ENCODE measurements at regions not wholly inside any gene's neighbourhood (a gene's known extent, or its start where the extent isn't known, plus 50 kb on each side); places are given as distances from the start of the nearest gene placed in this dataset.
"Not testable (repeated sequence)": the region's sequence is repeated elsewhere in the genome, so short reads cannot be mapped to it uniquely, and the experiment has no call there.

DNA sequence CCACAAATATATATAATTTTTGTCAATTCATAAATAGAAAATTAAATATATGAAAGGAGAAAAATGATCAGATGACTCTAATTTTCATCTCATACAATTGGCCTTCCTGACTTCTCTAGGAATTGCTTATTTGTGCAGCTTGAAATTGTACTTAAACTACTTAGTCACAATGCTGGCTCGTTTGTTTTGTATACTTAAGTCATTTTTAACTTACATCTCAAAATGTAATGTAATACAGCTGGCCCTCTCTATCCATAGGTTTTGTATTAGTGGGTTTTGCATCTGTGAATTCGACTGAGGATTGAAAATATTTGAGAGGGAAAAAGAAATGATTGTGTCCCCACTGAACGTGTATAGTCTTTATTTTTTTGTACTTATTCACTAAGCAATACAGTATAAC, 160.1 kb upstream of the PRSS12 start:
- DNase-seq; CTCF ChIA-PET; H3K36me3 Mint-ChIP-seq (ENCODE audit: low read depth); H3K27me3 Mint-ChIP-seq; intact Hi-C loops (cut with DNase I, micrococcal nuclease); H3K9me3 Mint-ChIP-seq (ENCODE audit: low read depth); POLR2A ChIA-PET; H3K27ac Mint-ChIP-seq; H3K4me1 Mint-ChIP-seq; ATAC-seq; H3K4me3 Mint-ChIP-seq: not testable (repeated sequence)

DNA sequence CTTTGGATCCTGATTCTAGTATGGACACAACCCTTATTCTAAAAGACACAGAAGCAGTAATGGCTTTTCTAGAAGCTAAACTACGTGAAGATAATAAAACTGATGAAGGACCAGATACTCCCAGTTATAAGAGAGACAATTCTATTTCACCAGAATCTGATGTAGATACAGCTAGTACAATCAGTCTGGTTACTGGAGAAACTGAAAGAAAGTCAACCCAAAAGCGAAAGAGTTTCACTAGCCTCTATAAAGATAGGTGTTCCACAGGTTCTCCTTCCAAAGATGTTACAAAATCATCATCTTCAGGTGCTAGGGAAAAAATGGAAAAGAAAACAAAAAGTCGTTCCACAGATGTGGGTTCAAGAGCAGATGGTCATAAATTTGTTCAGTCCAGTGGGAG, 161.5 kb upstream of the PRSS12 start:
- H3K9me3 Mint-ChIP-seq (ENCODE audit: low read depth); ATAC-seq; DNase-seq; H3K27ac Mint-ChIP-seq; H3K4me3 Mint-ChIP-seq; H3K36me3 Mint-ChIP-seq (ENCODE audit: low read depth); H3K27me3 Mint-ChIP-seq; intact Hi-C loops (cut with DNase I, micrococcal nuclease); H3K4me1 Mint-ChIP-seq; POLR2A ChIA-PET; CTCF ChIA-PET: not testable (repeated sequence)

DNA sequence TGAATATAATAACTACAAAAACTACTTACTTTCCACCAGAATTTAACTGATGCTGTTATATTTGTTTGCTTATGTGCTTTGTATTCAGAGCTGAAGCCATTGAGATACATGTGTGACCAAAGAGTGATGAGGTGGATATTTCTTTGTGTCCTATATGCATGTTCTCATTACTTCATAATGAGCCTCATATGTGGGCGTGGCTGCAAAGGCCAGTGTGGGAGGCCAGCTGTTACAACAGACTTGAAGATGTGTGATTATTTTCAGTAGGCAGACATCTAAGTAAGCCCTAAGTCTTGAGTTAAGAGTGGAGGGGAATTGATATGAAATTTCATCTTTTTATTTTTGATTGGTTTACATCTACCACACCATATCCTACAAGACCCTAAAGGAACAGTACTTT, 163.3 kb upstream of the PRSS12 start:
- H3K27me3 Mint-ChIP-seq; CTCF ChIA-PET; H3K27ac Mint-ChIP-seq; H3K36me3 Mint-ChIP-seq (ENCODE audit: low read depth); intact Hi-C loops (cut with DNase I, micrococcal nuclease); H3K4me1 Mint-ChIP-seq; H3K4me3 Mint-ChIP-seq; POLR2A ChIA-PET; ATAC-seq; DNase-seq; H3K9me3 Mint-ChIP-seq (ENCODE audit: low read depth): not testable (repeated sequence)

DNA sequence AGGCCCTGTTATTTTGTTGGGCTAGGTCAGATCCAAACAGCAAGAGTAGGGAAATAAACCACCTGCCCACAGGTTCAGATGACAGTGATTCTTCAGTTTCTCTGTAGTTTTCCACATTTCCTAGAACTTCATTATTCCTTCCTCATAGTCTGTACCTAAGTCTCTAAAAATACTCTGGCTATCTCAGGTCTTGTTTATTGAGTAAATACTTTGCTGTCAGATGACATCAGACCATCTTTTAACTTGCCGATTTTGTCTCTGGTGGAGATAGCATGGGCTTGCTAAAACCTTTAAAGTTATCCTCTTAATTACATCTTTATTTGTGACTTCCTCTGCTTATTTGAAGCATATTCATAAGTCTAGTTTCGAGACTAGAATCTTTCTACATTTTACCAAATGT, 155.1 kb upstream of the METTL14 start:
- H3K27me3 Mint-ChIP-seq; DNase-seq; H3K36me3 Mint-ChIP-seq (ENCODE audit: low read depth); H3K4me3 Mint-ChIP-seq; ATAC-seq; H3K4me1 Mint-ChIP-seq; H3K27ac Mint-ChIP-seq; H3K9me3 Mint-ChIP-seq (ENCODE audit: low read depth); CTCF ChIA-PET; POLR2A ChIA-PET; intact Hi-C loops (cut with DNase I, micrococcal nuclease): not testable (repeated sequence)

DNA sequence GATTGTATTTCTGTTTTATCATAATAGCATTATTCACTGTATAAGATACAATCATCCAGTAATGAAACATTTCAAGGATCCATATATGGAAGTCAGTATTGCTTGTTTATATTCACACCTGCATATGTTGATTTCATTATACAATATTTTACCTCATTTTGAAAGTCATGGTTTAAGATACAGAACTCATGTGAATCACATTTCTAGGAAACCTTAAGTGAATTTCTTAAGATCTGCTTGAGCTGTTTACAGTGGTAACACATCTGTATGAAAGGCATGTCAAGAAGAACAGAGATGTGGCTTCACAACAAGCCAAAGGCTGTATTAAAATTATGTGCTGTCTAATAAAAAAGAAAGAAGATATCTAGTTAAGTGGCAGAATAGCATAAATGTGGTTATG, 153.2 kb upstream of the METTL14 start:
- H3K27ac Mint-ChIP-seq; POLR2A ChIA-PET; H3K27me3 Mint-ChIP-seq; H3K4me1 Mint-ChIP-seq; DNase-seq; H3K4me3 Mint-ChIP-seq; CTCF ChIA-PET; intact Hi-C loops (cut with DNase I, micrococcal nuclease); H3K36me3 Mint-ChIP-seq (ENCODE audit: low read depth); H3K9me3 Mint-ChIP-seq (ENCODE audit: low read depth): not testable (repeated sequence)
- peak; percentile 84 for ATAC-seq

DNA sequence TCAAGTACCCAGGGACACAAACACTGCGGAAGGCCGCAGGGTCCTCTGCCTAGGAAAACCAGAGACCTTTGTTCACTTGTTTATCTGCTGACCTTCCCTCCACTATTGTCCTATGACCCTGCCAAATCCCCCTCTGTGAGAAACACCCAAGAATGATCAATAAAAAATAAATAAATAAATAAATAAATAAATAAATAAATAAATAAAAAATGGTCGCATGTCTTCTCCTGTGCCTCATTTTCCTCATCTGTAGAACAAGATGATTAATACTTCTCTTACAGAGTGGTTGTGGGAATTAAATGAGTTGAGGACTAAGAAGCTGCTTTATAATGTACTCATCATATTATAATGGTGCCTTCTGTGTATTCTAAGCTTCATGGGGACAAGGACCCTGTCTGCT, 149.4 kb upstream of the METTL14 start:
- H3K4me3 Mint-ChIP-seq; H3K36me3 Mint-ChIP-seq (ENCODE audit: low read depth); H3K27me3 Mint-ChIP-seq; CTCF ChIA-PET; H3K27ac Mint-ChIP-seq; ATAC-seq; H3K9me3 Mint-ChIP-seq (ENCODE audit: low read depth); H3K4me1 Mint-ChIP-seq; POLR2A ChIA-PET; intact Hi-C loops (cut with DNase I, micrococcal nuclease); DNase-seq: not testable (repeated sequence)

DNA sequence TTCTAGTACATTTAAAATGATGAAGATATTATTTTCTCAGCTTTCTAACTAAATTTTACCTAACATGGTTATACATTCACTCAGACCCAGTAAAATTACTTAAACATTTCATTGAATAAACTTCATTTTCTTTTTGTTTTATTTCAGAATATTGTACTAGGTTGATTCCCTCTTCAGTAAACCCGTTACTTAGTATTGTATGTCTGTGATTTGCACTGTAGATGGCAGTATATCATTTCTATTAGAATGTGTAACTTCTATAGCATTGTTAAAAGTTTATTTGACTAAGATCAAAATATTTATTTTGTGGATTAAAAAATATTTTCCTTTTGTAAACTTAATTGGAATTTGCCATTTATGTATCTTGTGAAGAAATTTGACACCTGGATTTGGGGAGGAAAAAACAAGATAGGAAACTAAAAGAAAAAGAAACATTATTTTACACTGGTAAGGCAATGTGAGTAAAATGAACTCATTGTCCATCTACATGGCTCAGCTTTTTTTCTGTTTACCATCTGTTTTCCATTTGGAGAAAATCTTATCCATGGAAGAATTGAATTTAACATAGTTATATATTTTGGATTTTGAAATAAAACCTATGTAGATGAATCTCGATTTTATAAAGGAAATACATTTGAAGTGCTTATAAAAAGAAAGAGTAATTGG, 145.6 kb upstream of the METTL14 start:
- intact Hi-C loops (cut with DNase I, micrococcal nuclease); POLR2A ChIA-PET; H3K36me3 Mint-ChIP-seq (ENCODE audit: low read depth); H3K9me3 Mint-ChIP-seq (ENCODE audit: low read depth); H3K27ac Mint-ChIP-seq; H3K27me3 Mint-ChIP-seq; CTCF ChIA-PET; H3K4me3 Mint-ChIP-seq; ATAC-seq; DNase-seq; H3K4me1 Mint-ChIP-seq: not testable (repeated sequence)

DNA sequence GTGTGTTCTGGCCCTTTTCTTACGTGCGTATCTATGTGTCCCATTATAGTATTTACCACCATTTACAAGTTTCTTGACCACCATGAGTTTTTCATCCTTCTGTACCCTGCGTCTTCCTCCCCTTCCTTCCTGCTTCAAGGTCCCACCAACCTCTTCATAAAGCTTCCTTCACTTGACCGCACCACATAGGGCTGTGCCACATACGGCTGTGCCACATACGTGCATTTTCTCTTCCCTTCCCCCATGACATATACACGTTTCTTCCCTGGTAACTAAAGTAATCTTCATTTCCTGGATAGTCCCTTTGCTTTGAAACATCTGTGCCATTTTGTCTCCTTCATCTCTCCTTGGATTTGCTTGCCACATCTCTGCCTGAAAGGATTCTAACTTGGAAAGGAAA, 128.6 kb upstream of the METTL14 start:
- H3K27ac Mint-ChIP-seq; CTCF ChIA-PET; H3K27me3 Mint-ChIP-seq; intact Hi-C loops (cut with DNase I, micrococcal nuclease); POLR2A ChIA-PET; ATAC-seq; H3K36me3 Mint-ChIP-seq (ENCODE audit: low read depth); H3K4me1 Mint-ChIP-seq; DNase-seq; H3K4me3 Mint-ChIP-seq; H3K9me3 Mint-ChIP-seq (ENCODE audit: low read depth): not testable (repeated sequence)

DNA sequence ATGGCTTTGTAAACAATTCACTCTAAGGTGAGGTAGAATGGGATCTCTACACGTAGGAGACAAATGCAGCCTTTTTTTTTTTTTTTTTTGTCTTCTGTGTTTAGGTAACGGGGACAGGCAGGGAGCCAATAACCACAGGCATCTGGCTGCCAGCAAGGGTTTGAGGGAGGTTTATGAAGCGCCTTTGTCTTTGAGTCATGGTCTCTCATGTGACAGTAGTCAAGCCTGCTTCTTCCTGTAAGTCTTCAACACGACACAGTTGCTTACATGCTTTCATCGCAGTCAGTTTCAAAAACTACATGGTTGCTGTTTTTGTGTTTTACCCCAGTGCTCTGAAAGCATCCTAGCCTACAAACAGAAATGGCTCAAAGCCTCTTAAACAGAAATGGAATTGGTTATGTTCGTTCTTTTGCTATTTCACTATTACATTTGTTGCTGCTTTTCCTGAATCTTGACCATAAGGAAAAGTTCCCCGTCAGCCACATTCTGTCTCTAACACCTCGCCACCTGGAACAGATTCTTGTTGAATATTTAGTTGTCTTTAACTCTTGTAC, 127.8 kb upstream of the METTL14 start:
- Mint-ChIP-seq H3K36me3 (ENCODE audit: low read depth) (no peaks in the 10 kb centered on the region), H3K4me1 (no peaks in the 10 kb centered on the region), H3K4me3 (no peak overlapping the region), H3K27ac (no peak overlapping the region), H3K9me3 (ENCODE audit: low read depth) (no peaks in the 10 kb centered on the region), H3K27me3 (peaks cover 6% of the 10 kb centered on the region)
- intact Hi-C loops (cut with DNase I, micrococcal nuclease): no loop called here
- ATAC-seq (peak; percentile 61), DNase-seq (peak; percentile 11)
- POLR2A ChIA-PET: no interaction called here
- CTCF ChIA-PET: no interaction called here

DNA sequence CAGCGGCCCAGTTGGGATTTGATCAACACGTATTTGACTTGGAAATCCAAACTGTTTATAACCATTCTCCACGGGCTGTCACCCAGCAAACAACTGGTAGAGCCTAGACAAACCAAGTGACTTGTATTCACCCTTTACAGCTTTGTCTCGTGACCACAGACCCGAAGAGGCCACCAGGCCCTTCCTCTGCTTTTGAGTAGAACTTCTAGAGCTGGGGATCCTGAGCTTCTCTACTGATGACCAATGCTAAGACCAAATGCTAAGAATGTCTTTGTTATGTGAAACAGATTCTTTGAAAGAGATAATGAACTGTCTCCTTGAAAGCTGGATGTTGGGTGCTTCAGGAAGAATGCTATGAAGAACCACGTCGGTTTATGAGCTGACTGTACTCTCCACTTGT, 127.0 kb upstream of the METTL14 start:
- CTCF ChIA-PET; H3K4me3 Mint-ChIP-seq; POLR2A ChIA-PET; ATAC-seq; intact Hi-C loops (cut with DNase I, micrococcal nuclease); DNase-seq; H3K4me1 Mint-ChIP-seq; H3K27me3 Mint-ChIP-seq; H3K9me3 Mint-ChIP-seq (ENCODE audit: low read depth); H3K27ac Mint-ChIP-seq; H3K36me3 Mint-ChIP-seq (ENCODE audit: low read depth): not testable (repeated sequence)

DNA sequence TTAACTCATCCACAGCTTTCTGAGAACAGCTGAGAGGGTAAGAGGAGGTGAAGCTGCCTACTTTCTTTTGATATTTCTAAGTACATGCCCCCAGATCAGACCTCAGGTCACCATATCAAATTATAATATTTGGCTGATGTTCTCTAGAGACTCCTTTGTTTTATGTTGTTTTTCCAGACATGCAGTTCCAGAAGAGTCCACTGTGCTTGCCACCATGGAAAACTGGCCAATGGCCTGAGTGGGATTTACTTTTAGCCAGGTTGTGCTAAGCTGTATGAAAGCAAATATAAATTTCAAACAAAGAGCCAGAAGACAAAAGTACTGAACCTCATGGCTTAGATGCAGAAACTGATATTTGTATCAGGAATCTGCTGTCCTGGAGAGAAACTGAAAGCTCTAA, 123.6 kb upstream of the METTL14 start:
- H3K4me1 Mint-ChIP-seq; ATAC-seq; H3K36me3 Mint-ChIP-seq (ENCODE audit: low read depth); POLR2A ChIA-PET; H3K4me3 Mint-ChIP-seq; intact Hi-C loops (cut with DNase I, micrococcal nuclease); H3K9me3 Mint-ChIP-seq (ENCODE audit: low read depth); DNase-seq; H3K27ac Mint-ChIP-seq; CTCF ChIA-PET; H3K27me3 Mint-ChIP-seq: not testable (repeated sequence)

DNA sequence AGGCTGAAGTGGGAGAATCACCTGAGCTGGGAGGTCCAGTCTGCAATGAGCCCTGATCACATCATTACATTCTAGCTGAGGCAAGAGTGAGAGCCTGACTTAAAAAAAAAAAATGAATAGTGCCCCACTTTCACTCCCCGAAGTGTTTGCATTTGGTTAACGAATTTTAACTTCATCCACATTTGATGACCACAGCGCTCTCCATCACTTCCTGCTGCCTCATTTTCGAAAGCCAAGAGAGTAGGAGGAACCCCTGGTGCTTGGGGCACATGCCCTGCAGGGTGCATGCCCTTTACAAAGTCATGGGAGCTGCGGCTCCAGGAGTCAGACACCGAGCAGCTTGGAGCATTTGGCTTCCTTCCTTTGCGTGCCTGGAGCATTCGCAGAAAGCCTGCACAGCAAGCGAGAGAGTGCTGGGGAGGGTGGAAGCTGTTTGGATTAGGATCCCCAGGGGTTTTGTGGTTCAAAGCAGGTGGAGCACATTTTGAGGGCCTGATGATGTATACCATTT, 119.1 kb upstream of the METTL14 start:
- H3K4me1 Mint-ChIP-seq; H3K9me3 Mint-ChIP-seq (ENCODE audit: low read depth); POLR2A ChIA-PET; CTCF ChIA-PET; H3K36me3 Mint-ChIP-seq (ENCODE audit: low read depth); H3K27me3 Mint-ChIP-seq; DNase-seq; H3K4me3 Mint-ChIP-seq; H3K27ac Mint-ChIP-seq; intact Hi-C loops (cut with DNase I, micrococcal nuclease): not testable (repeated sequence)
- ATAC-seq: peak; percentile 53

All from activated CD4-positive, alpha-beta T cell treated with anti-CD3 and anti-CD28 coated beads for 36 hours (primary cell).